Uterus (tissue), 3 donors: ENCODE measurements at regions not wholly inside any gene's neighbourhood (a gene's known extent, or its start where the extent isn't known, plus 50 kb on each side); places are given as distances from the start of the nearest gene placed in this dataset.

Experiments used
- DNase-seq, 2 donors: peaks; one replicate each; pipeline ENCODE4 v3.0.0-alpha.2; 2019 to 2020
- H3K27ac ChIP-seq, 2 donors: fragments of 200-600 bp; sonication (generic); 1 replicate in 1 of 2; 2 replicates in 1 of 2; pipeline ENCODE4 v1.5.1; 2016 to 2018
- H3K27me3 ChIP-seq, 2 donors: fragments of 200-600 bp; sonication (generic); one replicate each; pipeline ENCODE4 v1.5.1; 2018 to 2019; ENCODE audit warnings: control low read depth in 1 of 2
- H3K36me3 ChIP-seq, 2 donors: fragments of 200-600 bp; sonication (generic); one replicate each; pipeline ENCODE4 v1.5.1; 2019; ENCODE audit warnings: control low read depth in 1 of 2
- H3K4me1 ChIP-seq, 2 donors: fragments of 200-600 bp; sonication (generic); one replicate each; pipeline ENCODE4 v1.5.1; 2018 to 2019; ENCODE audit warnings: control low read depth in 1 of 2
- H3K4me3 ChIP-seq, 2 donors: fragments of 200-600 bp; sonication (generic); 1 replicate in 1 of 2; 2 replicates in 1 of 2; pipeline ENCODE4 v1.5.1; 2018 to 2019; ENCODE audit warnings: mild to moderate bottlenecking in 1 of 2
- H3K9me3 ChIP-seq, 2 donors: fragments of 200-600 bp; sonication (generic); one replicate each; pipeline ENCODE4 v1.5.1; 2019; ENCODE audit warnings: control low read depth in 1 of 2
- POLR2A ChIP-seq, 2 donors: fragments of 450-650 bp; IDR thresholded peaks; one replicate each; pipeline ENCODE4 v1.6.1; 2016; ENCODE audit warnings: antibody characterized with exemption in 2 of 2, mild to moderate bottlenecking in 1 of 2, moderate library complexity in 1 of 2
- intact Hi-C: fragments of 100-400 bp; cut with DNase I; formaldehyde crosslinking; loops from one replicate; pipeline ENCODE4 v1.15.1; 2023; ENCODE audit warnings: low total_unique reads
- TF ChIP-seq, protein P1 (sequence below), 4 experiments: fragments of 200-600 bp in 2 of 4; fragments of 450-650 bp in 2 of 4; sonication (generic) in 2 of 4; IDR thresholded peaks; one replicate each; pipeline ENCODE4 v1.5.1; 2016 to 2019; ENCODE audit warnings: antibody characterized with exemption in 4 of 4, mild to moderate bottlenecking in 2 of 4, moderate library complexity in 1 of 4
- donor health status: DM: yes; HTN: yes; CAD: no.

DNA sequence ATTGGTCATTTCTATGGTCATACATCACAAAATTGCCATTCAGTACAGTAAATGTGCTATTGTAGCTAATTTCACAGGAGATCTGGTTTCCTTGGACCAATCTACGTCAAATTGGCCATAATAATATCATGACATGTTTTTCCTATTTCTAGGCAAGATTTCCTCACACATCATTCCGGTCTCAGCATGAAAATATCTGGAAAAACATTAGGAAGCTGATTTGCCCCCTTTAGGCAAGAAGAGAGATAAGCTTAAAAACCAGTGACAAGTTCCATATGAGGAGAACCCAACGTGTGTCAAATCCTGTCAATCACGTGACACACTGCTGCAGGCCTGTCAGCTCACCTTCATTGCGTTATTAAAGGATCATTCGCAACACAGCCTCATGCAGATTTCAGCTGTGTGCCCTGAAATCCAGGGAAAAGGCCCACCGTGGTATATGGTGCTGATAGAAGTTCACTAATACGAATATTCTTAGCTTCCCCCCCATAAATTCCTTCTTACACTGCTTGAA is 153.3 kb downstream of the ST8SIA4 start:
- Histone ChIP-seq H3K27ac (no peak overlapping the region), H3K27me3 (no peaks in the 10 kb centered on the region), H3K4me3 (no peak overlapping the region), H3K9me3 (no peaks in the 10 kb centered on the region), H3K4me1 (no peaks in the 10 kb centered on the region), H3K36me3 (no peaks in the 10 kb centered on the region)
- TF ChIP-seq, protein P1, sequence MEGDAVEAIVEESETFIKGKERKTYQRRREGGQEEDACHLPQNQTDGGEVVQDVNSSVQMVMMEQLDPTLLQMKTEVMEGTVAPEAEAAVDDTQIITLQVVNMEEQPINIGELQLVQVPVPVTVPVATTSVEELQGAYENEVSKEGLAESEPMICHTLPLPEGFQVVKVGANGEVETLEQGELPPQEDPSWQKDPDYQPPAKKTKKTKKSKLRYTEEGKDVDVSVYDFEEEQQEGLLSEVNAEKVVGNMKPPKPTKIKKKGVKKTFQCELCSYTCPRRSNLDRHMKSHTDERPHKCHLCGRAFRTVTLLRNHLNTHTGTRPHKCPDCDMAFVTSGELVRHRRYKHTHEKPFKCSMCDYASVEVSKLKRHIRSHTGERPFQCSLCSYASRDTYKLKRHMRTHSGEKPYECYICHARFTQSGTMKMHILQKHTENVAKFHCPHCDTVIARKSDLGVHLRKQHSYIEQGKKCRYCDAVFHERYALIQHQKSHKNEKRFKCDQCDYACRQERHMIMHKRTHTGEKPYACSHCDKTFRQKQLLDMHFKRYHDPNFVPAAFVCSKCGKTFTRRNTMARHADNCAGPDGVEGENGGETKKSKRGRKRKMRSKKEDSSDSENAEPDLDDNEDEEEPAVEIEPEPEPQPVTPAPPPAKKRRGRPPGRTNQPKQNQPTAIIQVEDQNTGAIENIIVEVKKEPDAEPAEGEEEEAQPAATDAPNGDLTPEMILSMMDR (IDR thresholded peaks at IDR 0.05) = no peak
- TF ChIP-seq POLR2A (IDR thresholded peaks at IDR 0.05) = no peak
- intact Hi-C loops = no loop called here
- DNase-seq = no peak

DNA sequence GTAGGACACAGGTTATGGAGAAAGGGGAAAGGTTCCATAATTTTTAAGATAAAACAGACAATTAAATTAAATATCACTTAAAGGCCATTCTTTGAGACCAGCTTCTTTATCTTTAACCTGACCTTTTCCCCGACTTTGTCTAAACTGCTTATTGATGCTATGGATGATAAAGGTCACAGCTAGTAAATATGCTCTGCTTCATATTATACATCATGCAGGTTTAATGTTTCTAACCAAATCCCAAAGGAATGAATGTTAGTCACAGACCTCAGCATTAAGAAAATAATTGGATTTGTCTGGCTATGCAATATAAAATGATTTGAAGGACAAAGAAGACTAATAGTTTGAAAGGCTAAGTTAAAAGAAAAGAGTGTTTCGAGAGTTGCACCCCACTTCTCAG is 147.6 kb downstream of the ST8SIA4 start:
- no peak overlapping the region for H3K27ac ChIP-seq
- no peaks in the 10 kb centered on the region for H3K36me3 ChIP-seq
- no peaks in the 10 kb centered on the region for H3K4me1 ChIP-seq
- H3K4me3 ChIP-seq = no peak overlapping the region
- DNase-seq = no peak
- intact Hi-C loops = no loop called here
- no peaks in the 10 kb centered on the region for H3K27me3 ChIP-seq
- no peak for TF ChIP-seq POLR2A (IDR thresholded peaks at IDR 0.05)
- TF ChIP-seq, protein P1 (IDR thresholded peaks at IDR 0.05) = no peak
- no peaks in the 10 kb centered on the region for H3K9me3 ChIP-seq
